ENCODE measurements at regions not wholly inside any gene's neighbourhood (a gene's known extent, or its start where the extent isn't known, plus 50 kb on each side); places are given as distances from the start of the nearest gene placed in this dataset.

- Histone ChIP-seq H3K36me3 (ENCODE audit: control insufficient read depth, insufficient read depth, low read length) (no peaks in the 10 kb centered on the region), H3K27me3 (replicated peaks; ENCODE audit: control insufficient read depth, insufficient read depth, low read length) (no peaks in the 10 kb centered on the region), H3K9me3 (no peaks in the 10 kb centered on the region), H3K4me1 (peaks cover 31% of the 10 kb centered on the region), H3K4me3 (ENCODE audit: low read depth, low read length) (no peak overlapping the region)
- Mint-ChIP-seq H3K27ac (ENCODE audit: unreplicated experiment) (peak overlapping the region; percentile 30), H3K9me3 (ENCODE audit: unreplicated experiment) (no peaks in the 10 kb centered on the region), H3K27me3 (ENCODE audit: insufficient read depth, unreplicated experiment) (no peaks in the 10 kb centered on the region), H3K4me3 (ENCODE audit: unreplicated experiment) (no peak overlapping the region), H3K4me1 (ENCODE audit: low read depth, unreplicated experiment) (peaks cover 60% of the 10 kb centered on the region), H3K36me3 (ENCODE audit: insufficient read depth, unreplicated experiment) (no peaks in the 10 kb centered on the region)
- DNase-seq, result no peak
- CTCF ChIA-PET, result no interaction called here
- intact Hi-C loops (cut with micrococcal nuclease; ENCODE audit: unreplicated experiment), result loop anchor here (5.0 kb wide), 1 partner anchor 215 kb away; the partner anchor contains the start of gene SALL4
- BruUV-seq (replicated peaks), result no TSS peak
- POLR2A ChIA-PET, result interaction anchor here (0.6 kb wide), 1 partner anchor 250 kb away, joined by 5 read pairs; no protein-coding TSS in a partner anchor
- TF ChIP-seq CTCF (IDR thresholded peaks at IDR 0.05; ENCODE audit: insufficient read depth in 1 of 2, low read depth in 1 of 2, low read length in 1 of 2, severe bottlenecking in 1 of 2, unreplicated experiment in 1 of 2), result no peak
Observed at GRCh38 chr20:52017669-52018317, 173.8 kb downstream of the ZFP64 start.

DNA sequence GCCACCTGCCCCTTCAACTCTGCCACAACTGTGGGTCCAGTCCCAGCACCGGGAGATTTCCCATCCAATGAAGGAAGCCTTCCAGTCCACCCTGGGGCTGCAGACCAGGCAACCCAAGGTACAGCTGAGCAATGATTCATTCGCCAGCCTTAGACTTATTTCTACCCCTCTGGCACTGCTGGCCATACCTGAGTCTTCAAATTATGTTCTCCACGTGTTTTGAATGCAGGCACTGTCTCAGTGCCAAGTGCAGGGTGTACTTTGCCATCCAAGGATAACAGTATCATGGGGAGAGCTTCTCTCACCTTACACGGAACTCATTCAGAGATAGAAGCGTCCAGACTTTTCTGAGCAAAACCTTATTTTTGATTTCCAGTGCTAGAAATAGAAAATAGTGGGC, 175.6 kb downstream of the ZFP64 start:
- H3K4me1 ChIP-seq, result peaks cover 31% of the 10 kb centered on the region
- Mint-ChIP-seq H3K9me3 (ENCODE audit: unreplicated experiment) (no peaks in the 10 kb centered on the region), H3K4me1 (ENCODE audit: low read depth, unreplicated experiment) (peaks cover 43% of the 10 kb centered on the region), H3K27me3 (ENCODE audit: insufficient read depth, unreplicated experiment) (no peaks in the 10 kb centered on the region), H3K27ac (ENCODE audit: unreplicated experiment) (peak overlapping the region; percentile 26), H3K36me3 (ENCODE audit: insufficient read depth, unreplicated experiment) (no peaks in the 10 kb centered on the region), H3K4me3 (ENCODE audit: unreplicated experiment) (no peak overlapping the region)
- ChIA-PET POLR2A (interaction anchor here (1.6 kb wide), 1 partner anchor 16 kb away, joined by 7 read pairs; no protein-coding TSS in a partner anchor), CTCF (interaction anchor here (0.6 to 2.2 kb wide), 3 partner anchors 50 to 1029 kb away, joined by 3 to 14 read pairs (median 8); no protein-coding TSS in a partner anchor)
- no peak for DNase-seq
- no peak overlapping the region for H3K4me3 ChIP-seq (ENCODE audit: low read depth, low read length)
- no TSS peak for BruUV-seq (replicated peaks)
- no peaks in the 10 kb centered on the region for H3K36me3 ChIP-seq (ENCODE audit: control insufficient read depth, insufficient read depth, low read length)
- peaks cover 5% of the 10 kb centered on the region for H3K9me3 ChIP-seq
- H3K27me3 ChIP-seq (replicated peaks; ENCODE audit: control insufficient read depth, insufficient read depth, low read length), result no peaks in the 10 kb centered on the region
- TF ChIP-seq CTCF (IDR thresholded peaks at IDR 0.05; ENCODE audit: insufficient read depth in 1 of 2, low read depth in 1 of 2, low read length in 1 of 2, severe bottlenecking in 1 of 2, unreplicated experiment in 1 of 2), result no peak
- intact Hi-C loops (cut with micrococcal nuclease; ENCODE audit: unreplicated experiment), result loop anchor here (5.0 kb wide), 1 partner anchor 214 kb away; the partner anchor contains the start of gene SALL4

DNA sequence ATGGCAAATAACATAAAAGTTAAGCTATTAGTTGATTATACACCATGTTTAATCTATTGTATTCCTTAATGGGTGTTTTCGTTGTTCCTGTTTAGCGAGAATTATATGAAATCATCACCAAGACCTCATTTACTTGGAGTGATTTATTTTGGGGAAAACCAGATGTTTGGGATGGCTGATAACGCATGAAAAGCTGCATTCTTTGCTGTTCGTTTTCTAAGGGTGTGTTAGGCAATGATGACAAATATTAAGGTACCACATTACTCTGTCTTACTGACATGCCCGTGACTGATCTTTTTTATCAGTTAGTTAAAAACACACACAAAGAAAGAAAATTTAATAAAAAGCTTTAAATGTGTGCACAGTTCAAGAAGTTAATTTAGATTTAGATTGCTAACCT, 176.4 kb downstream of the ZFP64 start:
- no peaks in the 10 kb centered on the region for H3K27me3 Mint-ChIP-seq (ENCODE audit: insufficient read depth, unreplicated experiment)
- CTCF ChIA-PET, result interaction anchor here (0.5 to 2.2 kb wide), 7 partner anchors 9 to 378 kb away, joined by 3 to 14 read pairs (median 5); no protein-coding TSS in a partner anchor

More for the DNA sequence above, 176.4 kb downstream of the ZFP64 start:
- no peak overlapping the region for H3K4me3 ChIP-seq (ENCODE audit: low read depth, low read length)
- intact Hi-C loops (cut with micrococcal nuclease; ENCODE audit: unreplicated experiment), result loop anchor here (1.0 to 5.0 kb wide), 3 partner anchors 12 to 213 kb away; partner anchors contain the start of gene SALL4
- Mint-ChIP-seq H3K27ac (ENCODE audit: unreplicated experiment) (peak overlapping the region; percentile 12), H3K4me3 (ENCODE audit: unreplicated experiment) (peak overlapping the region; percentile 6), H3K9me3 (ENCODE audit: unreplicated experiment) (no peaks in the 10 kb centered on the region), H3K4me1 (ENCODE audit: low read depth, unreplicated experiment) (peaks cover 36% of the 10 kb centered on the region), H3K36me3 (ENCODE audit: insufficient read depth, unreplicated experiment) (no peaks in the 10 kb centered on the region)
- H3K27me3 ChIP-seq (replicated peaks; ENCODE audit: control insufficient read depth, insufficient read depth, low read length), result no peaks in the 10 kb centered on the region
- peaks cover 31% of the 10 kb centered on the region for H3K4me1 ChIP-seq
- no peak for TF ChIP-seq CTCF (IDR thresholded peaks at IDR 0.05; ENCODE audit: insufficient read depth in 1 of 2, low read depth in 1 of 2, low read length in 1 of 2, severe bottlenecking in 1 of 2, unreplicated experiment in 1 of 2)
- DNase-seq, result peak in 1 of 2 experiments; percentile 63
- POLR2A ChIA-PET, result interaction anchor here (0.5 to 1.6 kb wide), 3 partner anchors 17 to 319 kb away, joined by 3 to 7 read pairs (median 6); no protein-coding TSS in a partner anchor
- H3K9me3 ChIP-seq, result peaks cover 10% of the 10 kb centered on the region
- no TSS peak for BruUV-seq (replicated peaks)
- H3K36me3 ChIP-seq (ENCODE audit: control insufficient read depth, insufficient read depth, low read length), result no peaks in the 10 kb centered on the region

Data from Caco-2 (cell line).